GM21447 (cell line): ENCODE measurements at regions not wholly inside any gene's neighbourhood (a gene's known extent, or its start where the extent isn't known, plus 50 kb on each side); places are given as distances from the start of the nearest gene placed in this dataset.
"Not testable (repeated sequence)": the region's sequence is repeated elsewhere in the genome, so short reads cannot be mapped to it uniquely, and the experiment has no call there.

ENCODE experiments used
- ATAC-seq: cut with Tn5 transposase; IDR thresholded peaks from one replicate; pipeline ENCODE4 v1.9.1; 2021; ENCODE audit not compliant: unreplicated experiment

- ATAC-seq = no peak
Observed at GRCh38 chr14:37888234-37888633, 292.8 kb downstream of the TTC6 start.

DNA sequence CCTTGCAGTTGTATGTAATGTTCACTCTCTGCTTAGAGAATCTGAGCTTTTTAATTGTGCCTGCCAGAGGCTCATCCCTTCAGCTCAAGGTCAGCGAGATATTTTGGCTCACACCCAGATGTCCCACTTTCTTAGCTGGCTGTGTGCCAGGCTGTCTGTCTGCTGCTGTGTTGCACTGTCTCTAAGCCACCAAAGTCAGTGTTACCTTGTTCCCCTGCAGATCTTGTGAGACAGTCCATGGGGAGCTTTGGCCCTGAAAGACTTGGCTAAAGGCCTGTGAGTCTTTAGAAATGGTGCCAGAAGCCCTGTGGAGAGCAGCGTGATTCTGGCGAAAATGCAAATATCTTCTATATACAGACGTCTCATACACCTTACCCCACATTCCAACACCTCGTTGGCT lies 293.7 kb downstream of the TTC6 start:
- no peak for ATAC-seq

GRCh38 chr14:37890095-37890494 lies 294.7 kb downstream of the TTC6 start:
- no peak for ATAC-seq

- ATAC-seq = not testable (repeated sequence)
Observed at GRCh38 chr14:37891500-37891899, 296.1 kb downstream of the TTC6 start.

- ATAC-seq = no peak
Observed at GRCh38 chr14:37894463-37894862, 299.0 kb downstream of the TTC6 start.

GRCh38 chr14:37899365-37899764 lies 303.9 kb downstream of the TTC6 start:
- ATAC-seq = no peak

DNA sequence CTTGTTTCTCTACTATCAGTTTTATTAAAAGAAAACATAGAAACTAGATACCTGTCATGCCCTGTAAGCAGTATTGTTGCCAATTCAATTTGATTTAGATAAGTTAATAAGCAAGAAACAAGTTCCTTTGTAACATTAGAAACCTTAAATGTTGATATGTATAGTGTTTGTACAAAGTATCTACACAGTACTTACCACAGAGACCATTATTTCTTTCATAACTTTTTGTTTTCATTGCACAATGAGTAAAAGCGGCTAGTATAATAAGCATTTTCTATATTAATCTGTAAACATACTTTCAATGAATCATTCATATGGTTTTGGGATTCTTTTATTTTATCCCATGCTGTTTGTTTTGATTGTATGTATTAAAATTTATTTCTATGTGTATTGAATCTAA lies 305.1 kb downstream of the TTC6 start:
- ATAC-seq = no peak

- ATAC-seq = no peak
Observed at GRCh38 chr14:37901978-37902377, 305.7 kb upstream of the SSTR1 start.

- no peak for ATAC-seq
Observed at GRCh38 chr14:37903343-37904191, 304.1 kb upstream of the SSTR1 start.

GRCh38 chr14:37924622-37925021 lies 283.1 kb upstream of the SSTR1 start:
- ATAC-seq = no peak

DNA sequence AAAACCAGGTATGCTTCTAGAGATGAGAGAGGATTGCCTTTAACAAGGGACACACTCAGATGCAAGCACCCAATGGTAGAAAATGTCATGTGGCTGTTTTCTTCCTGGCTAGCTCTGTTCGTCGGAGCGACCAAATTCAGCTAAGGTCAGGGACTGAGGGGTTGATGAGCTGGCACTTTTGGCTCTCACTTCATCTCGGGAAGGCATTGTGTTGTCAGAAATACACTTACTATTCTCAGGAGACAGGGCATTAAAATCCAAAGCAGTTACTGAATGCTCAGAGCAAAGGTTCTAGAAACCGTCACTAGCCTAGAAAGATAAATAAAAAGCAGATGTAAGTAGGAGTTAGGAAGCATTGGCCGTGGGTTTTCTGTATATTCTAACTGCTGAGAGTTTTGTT lies 275.7 kb upstream of the SSTR1 start:
- ATAC-seq = no peak

DNA sequence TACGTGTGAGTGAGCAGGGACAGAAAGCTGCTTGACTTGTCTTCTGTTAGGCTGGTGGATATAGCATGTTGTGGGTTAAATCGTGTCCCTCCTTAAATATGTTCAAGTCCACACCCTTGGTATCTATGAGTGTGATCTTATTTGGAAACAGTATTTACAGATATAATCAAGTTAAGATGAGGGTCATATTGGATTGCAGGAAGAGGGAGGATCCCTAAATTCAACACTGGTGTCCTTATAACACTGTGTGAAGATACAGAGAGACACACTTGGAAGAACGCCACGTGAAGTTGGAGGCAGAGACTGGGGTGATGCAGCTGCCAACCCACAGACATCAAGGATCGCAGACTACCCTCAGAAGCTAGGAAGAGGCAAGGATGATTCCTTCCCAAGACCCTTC lies 275.2 kb upstream of the SSTR1 start:
- ATAC-seq = no peak

DNA sequence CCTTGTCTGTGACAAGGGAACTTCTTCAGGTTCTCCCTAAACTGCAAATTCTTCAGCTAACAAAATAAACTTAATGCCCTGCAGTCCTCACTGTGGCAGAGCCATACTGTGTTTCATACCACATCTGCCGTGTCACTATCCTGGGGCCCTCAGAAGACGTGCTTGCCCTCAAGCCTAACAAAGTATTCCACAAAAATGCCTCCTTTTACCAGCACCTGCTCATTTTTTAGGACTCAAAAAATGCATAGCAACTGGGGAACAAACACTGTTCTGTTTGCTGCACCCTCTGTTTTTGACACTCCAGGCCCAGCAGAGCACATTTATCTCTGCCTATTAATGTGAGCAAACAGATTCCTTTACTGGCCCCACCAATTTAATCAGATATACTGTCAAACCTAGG lies 270.7 kb upstream of the SSTR1 start:
- ATAC-seq = no peak

DNA sequence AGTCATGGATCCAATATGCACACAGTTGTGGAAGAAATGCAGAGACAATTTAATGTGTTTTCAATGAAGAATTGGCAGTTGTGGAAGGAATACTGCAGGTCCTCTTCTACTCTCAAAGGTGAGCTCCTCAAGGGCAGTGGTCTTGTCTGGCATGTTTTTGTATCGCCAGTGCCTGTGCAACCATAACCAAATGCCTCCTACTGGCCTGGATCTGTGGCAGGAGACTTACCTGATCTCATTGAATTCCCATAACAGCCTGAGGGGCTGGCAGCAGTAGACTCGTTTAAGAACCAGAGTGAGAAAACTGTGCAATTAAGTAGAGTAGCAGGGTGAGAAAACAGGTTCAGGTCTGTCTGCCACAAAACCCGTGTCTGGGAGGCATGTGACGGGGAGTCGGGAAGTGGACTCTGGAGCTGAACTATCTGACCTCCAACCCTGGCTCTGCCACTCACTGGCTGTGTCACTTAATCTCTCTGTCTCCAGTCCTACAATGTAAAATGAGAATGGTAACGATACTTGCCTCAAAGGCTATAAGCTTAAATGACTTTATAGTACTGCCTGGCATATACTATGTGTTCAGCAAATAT lies 268.2 kb upstream of the SSTR1 start:
- no peak for ATAC-seq

GRCh38 chr14:37945959-37946358 lies 261.7 kb upstream of the SSTR1 start:
- ATAC-seq = no peak

DNA sequence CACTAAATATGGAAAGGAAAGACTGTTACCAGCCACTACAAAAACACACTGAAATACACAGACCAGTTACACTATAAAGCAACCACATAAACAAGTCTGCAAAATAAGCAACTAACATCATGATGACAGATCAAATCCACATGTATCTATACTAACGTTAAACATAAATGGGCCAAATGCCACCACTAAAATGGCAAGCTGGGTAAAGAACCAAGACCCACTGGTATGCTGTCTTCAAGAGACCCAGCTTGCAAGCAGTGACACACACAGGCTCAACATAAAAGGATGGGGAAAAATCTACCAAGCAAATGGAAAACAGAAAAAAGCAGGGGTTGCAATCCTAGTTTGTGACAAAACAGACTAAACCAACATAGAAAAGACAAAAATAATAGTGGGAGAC lies 260.9 kb upstream of the SSTR1 start:
- ATAC-seq = no peak

GRCh38 chr14:37948266-37948665 lies 259.4 kb upstream of the SSTR1 start:
- no peak for ATAC-seq

DNA sequence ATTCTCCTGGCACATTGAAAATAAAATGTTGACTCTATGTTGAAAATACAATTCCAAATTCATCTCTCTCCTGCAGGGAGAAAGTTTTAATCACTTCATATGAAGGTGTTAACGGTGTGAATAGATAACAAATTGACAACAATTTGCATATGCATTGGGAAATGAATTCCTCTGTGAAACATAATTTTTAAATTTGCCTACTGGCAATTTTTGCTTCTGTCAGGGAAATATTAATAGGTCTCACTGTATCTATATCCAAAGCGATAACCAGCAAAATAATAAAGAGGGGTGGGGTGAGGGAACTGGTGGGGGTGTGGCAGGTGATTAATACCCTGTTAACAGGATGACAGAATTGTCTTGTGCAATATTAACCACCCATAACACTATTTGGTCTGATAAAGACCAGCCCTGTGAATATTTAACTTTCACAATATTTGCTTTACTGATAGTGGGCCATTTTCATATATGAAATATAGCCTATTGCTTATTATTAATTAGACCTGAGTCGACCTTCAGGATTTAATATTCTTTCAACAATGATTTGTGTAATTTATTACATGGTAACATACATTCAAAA lies 239.0 kb upstream of the SSTR1 start:
- no peak for ATAC-seq

GRCh38 chr14:37969511-37969979 lies 238.2 kb upstream of the SSTR1 start:
- no peak for ATAC-seq

GRCh38 chr14:37970696-37971095 lies 237.0 kb upstream of the SSTR1 start:
- ATAC-seq = no peak

GRCh38 chr14:37972941-37973887 lies 234.5 kb upstream of the SSTR1 start:
- ATAC-seq = no peak
